Endothelial cell of umbilical vein (primary cell): ENCODE measurements at regions not wholly inside any gene's neighbourhood (a gene's known extent, or its start where the extent isn't known, plus 50 kb on each side); places are given as distances from the start of the nearest gene placed in this dataset.

Experiments used
- BruUV-seq: library from RNA; stranded (reverse); fragments of 400-500 nt; replicated peaks from 2 replicates; lab custom pipeline; 2021; lab: Mats Ljungman, UMichigan
- CTCF ChIA-PET: fragments of 300-600, 350-600 bp; sonication (Branson Sonifier 250); formaldehyde crosslinking; loops from one replicate; lab custom pipeline; 2021; ENCODE audit warnings: antibody characterized with exemption, inconsistent platforms; lab: Charles Lee
- POLR2A ChIA-PET: fragments of 300-600, 350-600 bp; sonication (Branson Sonifier 250); formaldehyde crosslinking; loops from one replicate; lab custom pipeline; 2021; ENCODE audit warnings: antibody characterized with exemption, inconsistent platforms; lab: Charles Lee
- DNase-seq: peaks from one replicate; pipeline ENCODE4 v3.0.0-alpha.2; 2011; ENCODE audit warnings: low read depth, low spot score
- FAIRE-seq: peaks from 2 replicates; lab custom pipeline; 2011; peaks lifted over from hg19 to GRCh38; lab: Jason Lieb, UNC
- H2AFZ ChIP-seq: 2 replicates; pipeline ENCODE4 v1.6.0; 2012; ENCODE audit warnings: low read depth, low read length, control low read depth, inconsistent platforms
- H3K27ac ChIP-seq: 2 replicates; pipeline ENCODE4 v1.5.1; 2011; ENCODE audit warnings: low read depth, mild to moderate bottlenecking, control low read depth, low read length, moderate library complexity; ENCODE audit not compliant: insufficient read depth
- H3K27me3 ChIP-seq, 2 experiments: 2 replicates each; pipeline versions ENCODE4 v1.6.0 to v1.6.1; 2011; ENCODE audit warnings: low read length in 2 of 2, mixed read lengths in 1 of 2; ENCODE audit not compliant: control insufficient read depth in 2 of 2, insufficient read depth in 2 of 2
- H3K36me3 ChIP-seq, 2 experiments: 2 replicates in 1 of 2; 3 replicates in 1 of 2; pipeline ENCODE4 v1.5.1; 2011; ENCODE audit warnings: low read length in 2 of 2, mild to moderate bottlenecking in 1 of 2, moderate library complexity in 1 of 2; ENCODE audit not compliant: control insufficient read depth in 2 of 2, insufficient read depth in 2 of 2; ENCODE audit errors: extremely low read depth in 1 of 2
- H3K4me1 ChIP-seq: 3 replicates; pipeline ENCODE4 v1.5.1; 2011; ENCODE audit warnings: mild to moderate bottlenecking, low read length; ENCODE audit not compliant: control insufficient read depth, insufficient read depth; ENCODE audit errors: extremely low read depth
- H3K4me2 ChIP-seq: 2 replicates; pipeline ENCODE4 v1.6.1; 2011; ENCODE audit warnings: low read length, control low read depth, mixed read lengths; ENCODE audit not compliant: insufficient read depth
- H3K4me3 ChIP-seq, 3 experiments: fragments of 200-600 bp in 1 of 3; sonication (generic), shearing (Covaris generic) in 1 of 3; replicated peaks in 1 of 3; 2 replicates each; pipeline ENCODE4 v1.5.1; 2011 to 2016; ENCODE audit warnings: control low read depth in 3 of 3, low read length in 3 of 3, mild to moderate bottlenecking in 2 of 3, inconsistent platforms in 1 of 3, low read depth in 1 of 3, moderate library complexity in 1 of 3; ENCODE audit not compliant: insufficient read depth in 1 of 3
- H3K79me2 ChIP-seq: 2 replicates; pipeline ENCODE4 v1.6.0; 2012; ENCODE audit warnings: low read length, inconsistent platforms; ENCODE audit not compliant: control insufficient read depth, insufficient read depth
- H3K9ac ChIP-seq: replicated peaks from 2 replicates; pipeline ENCODE3; 2011; ENCODE audit warnings: low read length, control low read depth; ENCODE audit not compliant: insufficient read depth; ENCODE audit errors: extremely low read depth
- H3K9me1 ChIP-seq: replicated peaks from 3 replicates; pipeline ENCODE4 v1.6.0; 2011; ENCODE audit warnings: mild to moderate bottlenecking, low read length; ENCODE audit not compliant: control insufficient read depth, insufficient read depth; ENCODE audit errors: extremely low read depth
- H3K9me3 ChIP-seq: replicated peaks from 2 replicates; pipeline ENCODE4 v1.5.1; 2012; ENCODE audit warnings: low read length, inconsistent platforms; ENCODE audit not compliant: control insufficient read depth, insufficient read depth
- H4K20me1 ChIP-seq: replicated peaks from 2 replicates; pipeline ENCODE3; 2011; ENCODE audit warnings: mild to moderate bottlenecking, low read length; ENCODE audit not compliant: control insufficient read depth, insufficient read depth; ENCODE audit errors: extremely low read depth
- GATA2 ChIP-seq: IDR thresholded peaks from 2 replicates; pipeline ENCODE4 v1.7.0; 2011; ENCODE audit warnings: low read depth, mild to moderate bottlenecking, moderate library complexity, mixed read lengths, low read length; ENCODE audit not compliant: insufficient read length, insufficient read depth
- MYC ChIP-seq: IDR thresholded peaks from one replicate; pipeline ENCODE4 v1.6.1; 2011; ENCODE audit warnings: mild to moderate bottlenecking, low read depth, low read length
- POLR2A ChIP-seq: IDR thresholded peaks from 2 replicates; pipeline ENCODE4 v1.6.1; 2012; ENCODE audit warnings: low read depth, mild to moderate bottlenecking, control low read depth, low read length
- dilution Hi-C: fragments of 300-500 bp; cut with MboI; formaldehyde crosslinking; loops from one replicate; pipeline ENCODE4 v1.15.0; 2019; ENCODE audit warnings: low sequenced_read_pairs; ENCODE audit not compliant: extremely low pct_ligation_motif_present
- intact Hi-C: fragments of 100-400 bp; cut with micrococcal nuclease; formaldehyde crosslinking; loops from one replicate; pipeline ENCODE4 v1.10.0; 2022
- TF ChIP-seq, protein P1 (sequence below), 2 donors: IDR thresholded peaks; 1 replicate in 1 of 2; 2 replicates in 1 of 2; pipeline ENCODE4 v1.5.1; 2011; ENCODE audit warnings: low read length in 2 of 2, mild to moderate bottlenecking in 2 of 2, moderate library complexity in 2 of 2, control low read depth in 1 of 2, inconsistent platforms in 1 of 2, low read depth in 1 of 2; ENCODE audit not compliant: insufficient read depth in 1 of 2; ENCODE audit errors: extremely low read depth in 1 of 2

- dilution Hi-C loops, result no loop called here
- no peak overlapping the region for H3K4me2 ChIP-seq
- H3K27ac ChIP-seq, result no peak overlapping the region
- intact Hi-C loops, result no loop called here
- H3K9me1 ChIP-seq, result no peaks in the 10 kb centered on the region
- no peak for TF ChIP-seq POLR2A
- FAIRE-seq (no peak), DNase-seq (no peak)
- BruUV-seq, result no TSS peak
- CTCF ChIA-PET, result interaction anchor here (0.6 to 1.2 kb wide), 3 partner anchors 12 to 27 kb away, joined by 3 to 4 read pairs (median 4); no protein-coding TSS in a partner anchor
- no peaks in the 10 kb centered on the region for H3K9me3 ChIP-seq
- POLR2A ChIA-PET, result no interaction called here
- no peak overlapping the region for H3K9ac ChIP-seq
- peaks cover 2 to 7% of the 10 kb centered on the region in 2 experiments for H3K27me3 ChIP-seq
- no peaks in the 10 kb centered on the region for H4K20me1 ChIP-seq
- no peak overlapping the region for H3K4me3 ChIP-seq
- no peaks in the 10 kb centered on the region for H3K4me1 ChIP-seq
- H3K36me3 ChIP-seq, result no peaks in the 10 kb centered on the region
- H3K79me2 ChIP-seq, result no peaks in the 10 kb centered on the region
- H2AFZ ChIP-seq, result no peak overlapping the region
These were observed 56.8 kb upstream of the LANCL2 start for GRCh38 chr7:55308186-55308929.

- Histone ChIP-seq H4K20me1 (no peaks in the 10 kb centered on the region), H3K4me3 (no peak overlapping the region), H3K9ac (no peak overlapping the region), H3K4me1 (no peaks in the 10 kb centered on the region), H3K4me2 (no peak overlapping the region), H3K36me3 (no peaks in the 10 kb centered on the region), H3K27me3 (peaks cover 0 to 4% of the 10 kb centered on the region in 2 experiments), H3K79me2 (no peaks in the 10 kb centered on the region), H3K27ac (no peak overlapping the region), H3K9me3 (no peaks in the 10 kb centered on the region), H3K9me1 (no peaks in the 10 kb centered on the region), H2AFZ (no peak overlapping the region)
- FAIRE-seq (no peak), DNase-seq (no peak)
- intact Hi-C loops (no loop called here), dilution Hi-C loops (no loop called here)
- TF ChIP-seq, protein P1, sequence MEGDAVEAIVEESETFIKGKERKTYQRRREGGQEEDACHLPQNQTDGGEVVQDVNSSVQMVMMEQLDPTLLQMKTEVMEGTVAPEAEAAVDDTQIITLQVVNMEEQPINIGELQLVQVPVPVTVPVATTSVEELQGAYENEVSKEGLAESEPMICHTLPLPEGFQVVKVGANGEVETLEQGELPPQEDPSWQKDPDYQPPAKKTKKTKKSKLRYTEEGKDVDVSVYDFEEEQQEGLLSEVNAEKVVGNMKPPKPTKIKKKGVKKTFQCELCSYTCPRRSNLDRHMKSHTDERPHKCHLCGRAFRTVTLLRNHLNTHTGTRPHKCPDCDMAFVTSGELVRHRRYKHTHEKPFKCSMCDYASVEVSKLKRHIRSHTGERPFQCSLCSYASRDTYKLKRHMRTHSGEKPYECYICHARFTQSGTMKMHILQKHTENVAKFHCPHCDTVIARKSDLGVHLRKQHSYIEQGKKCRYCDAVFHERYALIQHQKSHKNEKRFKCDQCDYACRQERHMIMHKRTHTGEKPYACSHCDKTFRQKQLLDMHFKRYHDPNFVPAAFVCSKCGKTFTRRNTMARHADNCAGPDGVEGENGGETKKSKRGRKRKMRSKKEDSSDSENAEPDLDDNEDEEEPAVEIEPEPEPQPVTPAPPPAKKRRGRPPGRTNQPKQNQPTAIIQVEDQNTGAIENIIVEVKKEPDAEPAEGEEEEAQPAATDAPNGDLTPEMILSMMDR (IDR thresholded peaks at IDR 0.05; ENCODE audit: extremely low read depth in 1 of 2, insufficient read depth in 1 of 2, low read depth in 1 of 2, low read length in 2 of 2), result no peak
- no peak for TF ChIP-seq GATA2
- no peak for TF ChIP-seq MYC
- ChIA-PET POLR2A (no interaction called here), CTCF (interaction anchor here (0.6 kb wide), 1 partner anchor 13 kb away, joined by 4 read pairs; no protein-coding TSS in a partner anchor)
- no TSS peak for BruUV-seq
These were observed 55.8 kb upstream of the LANCL2 start for GRCh38 chr7:55309040-55309991.
